Osteocyte (in vitro differentiated cells): ENCODE measurements at regions not wholly inside any gene's neighbourhood (a gene's known extent, or its start where the extent isn't known, plus 50 kb on each side); places are given as distances from the start of the nearest gene placed in this dataset.

Experiments used
- DNase-seq: peaks from one replicate; pipeline ENCODE4 v3.0.0; 2021; ENCODE audit warnings: mixed read lengths; ENCODE audit not compliant: unreplicated experiment; ENCODE audit errors: extremely low spot score
- H3K27ac Mint-ChIP-seq: one replicate; pipeline ENCODE4 v1.8.0; 2021; ENCODE audit warnings: mild to moderate bottlenecking, mixed read lengths; ENCODE audit not compliant: unreplicated experiment
- H3K27me3 Mint-ChIP-seq: one replicate; pipeline ENCODE4 v1.8.0; 2021; ENCODE audit warnings: mixed read lengths; ENCODE audit not compliant: unreplicated experiment
- H3K36me3 Mint-ChIP-seq: one replicate; pipeline ENCODE4 v1.8.0; 2021; ENCODE audit warnings: mixed read lengths; ENCODE audit not compliant: unreplicated experiment
- H3K4me1 Mint-ChIP-seq: one replicate; pipeline ENCODE4 v1.8.0; 2021; ENCODE audit warnings: mixed read lengths; ENCODE audit not compliant: unreplicated experiment
- H3K4me3 Mint-ChIP-seq: one replicate; pipeline ENCODE4 v1.8.0; 2021; ENCODE audit warnings: mild to moderate bottlenecking, moderate library complexity, mixed read lengths; ENCODE audit not compliant: unreplicated experiment
- H3K9me3 Mint-ChIP-seq: one replicate; pipeline ENCODE4 v1.8.0; 2021; ENCODE audit warnings: mixed read lengths; ENCODE audit not compliant: unreplicated experiment
- TF ChIP-seq, protein P1 (sequence below): fragments of 200-600 bp; sonication (generic); IDR thresholded peaks from 2 replicates; pipeline ENCODE4 v1.5.0; 2021; ENCODE audit warnings: antibody characterized with exemption, mild to moderate bottlenecking, moderate library complexity

DNA sequence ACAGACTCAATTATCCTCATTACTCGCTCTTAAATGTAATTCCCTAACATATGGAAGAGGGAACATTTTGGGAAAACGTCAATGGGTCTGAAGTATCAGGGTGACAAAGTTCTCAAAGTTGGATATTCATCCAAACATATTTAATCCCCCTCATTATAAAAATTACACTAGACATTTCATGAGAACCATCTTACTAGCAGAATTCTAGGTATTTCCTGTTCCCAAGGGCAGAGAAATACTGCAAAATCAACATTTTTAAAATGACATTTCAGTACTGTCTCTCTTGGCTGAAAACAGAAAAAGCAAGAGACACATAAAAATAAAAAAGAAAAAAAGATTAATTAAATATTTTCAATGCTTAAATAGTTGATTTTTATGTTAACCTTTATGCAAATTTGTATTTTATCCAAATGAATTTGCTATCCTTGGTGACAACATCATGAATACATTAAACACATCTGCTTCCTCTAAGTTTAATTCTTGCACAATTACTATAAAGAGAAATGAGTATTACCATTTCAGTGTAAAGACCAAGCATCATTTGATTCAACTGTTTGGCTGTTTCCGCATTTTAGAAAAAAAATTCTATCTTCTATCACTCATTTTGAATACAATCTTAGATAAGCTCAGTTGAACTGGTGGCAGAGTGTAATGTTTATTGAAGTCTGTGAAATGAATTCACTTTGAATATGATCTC, 114.8 kb upstream of the COL8A1 start:
- H3K4me3 Mint-ChIP-seq = peak overlapping the region; percentile 66
- TF ChIP-seq, protein P1, sequence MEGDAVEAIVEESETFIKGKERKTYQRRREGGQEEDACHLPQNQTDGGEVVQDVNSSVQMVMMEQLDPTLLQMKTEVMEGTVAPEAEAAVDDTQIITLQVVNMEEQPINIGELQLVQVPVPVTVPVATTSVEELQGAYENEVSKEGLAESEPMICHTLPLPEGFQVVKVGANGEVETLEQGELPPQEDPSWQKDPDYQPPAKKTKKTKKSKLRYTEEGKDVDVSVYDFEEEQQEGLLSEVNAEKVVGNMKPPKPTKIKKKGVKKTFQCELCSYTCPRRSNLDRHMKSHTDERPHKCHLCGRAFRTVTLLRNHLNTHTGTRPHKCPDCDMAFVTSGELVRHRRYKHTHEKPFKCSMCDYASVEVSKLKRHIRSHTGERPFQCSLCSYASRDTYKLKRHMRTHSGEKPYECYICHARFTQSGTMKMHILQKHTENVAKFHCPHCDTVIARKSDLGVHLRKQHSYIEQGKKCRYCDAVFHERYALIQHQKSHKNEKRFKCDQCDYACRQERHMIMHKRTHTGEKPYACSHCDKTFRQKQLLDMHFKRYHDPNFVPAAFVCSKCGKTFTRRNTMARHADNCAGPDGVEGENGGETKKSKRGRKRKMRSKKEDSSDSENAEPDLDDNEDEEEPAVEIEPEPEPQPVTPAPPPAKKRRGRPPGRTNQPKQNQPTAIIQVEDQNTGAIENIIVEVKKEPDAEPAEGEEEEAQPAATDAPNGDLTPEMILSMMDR = no peak
- peak overlapping the region; percentile 92 for H3K27ac Mint-ChIP-seq
- H3K4me1 Mint-ChIP-seq = peaks cover 94% of the 10 kb centered on the region
- no peaks in the 10 kb centered on the region for H3K27me3 Mint-ChIP-seq
- no peak for DNase-seq
- H3K36me3 Mint-ChIP-seq = peaks cover 21% of the 10 kb centered on the region
- peaks cover 15% of the 10 kb centered on the region for H3K9me3 Mint-ChIP-seq

DNA sequence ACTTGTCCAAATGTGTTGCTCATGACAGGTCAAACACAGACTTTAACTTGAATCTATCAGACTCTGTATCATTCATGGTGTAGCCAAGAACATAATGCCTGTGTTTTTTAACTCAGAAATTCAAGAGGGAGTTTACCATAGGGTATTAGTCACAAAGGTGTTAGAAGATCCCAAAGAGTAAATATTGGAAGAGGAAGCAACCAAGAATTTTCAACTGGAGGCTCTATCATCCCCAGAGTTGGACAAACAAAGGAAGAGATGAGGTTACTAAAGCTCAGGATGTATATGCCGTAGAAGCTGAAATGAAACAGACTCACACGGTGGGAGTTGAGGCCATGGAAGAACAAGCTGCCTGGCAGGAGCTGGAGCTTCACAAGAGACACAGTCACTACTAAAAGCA, 116.2 kb upstream of the COL8A1 start:
- H3K4me1 Mint-ChIP-seq = peaks cover 83% of the 10 kb centered on the region
- peaks cover 21% of the 10 kb centered on the region for H3K36me3 Mint-ChIP-seq
- TF ChIP-seq, protein P1 = no peak
- peak overlapping the region; percentile 53 for H3K4me3 Mint-ChIP-seq
- H3K9me3 Mint-ChIP-seq = peaks cover 15% of the 10 kb centered on the region
- DNase-seq = no peak
- H3K27ac Mint-ChIP-seq = peak overlapping the region; percentile 92
- no peaks in the 10 kb centered on the region for H3K27me3 Mint-ChIP-seq

DNA sequence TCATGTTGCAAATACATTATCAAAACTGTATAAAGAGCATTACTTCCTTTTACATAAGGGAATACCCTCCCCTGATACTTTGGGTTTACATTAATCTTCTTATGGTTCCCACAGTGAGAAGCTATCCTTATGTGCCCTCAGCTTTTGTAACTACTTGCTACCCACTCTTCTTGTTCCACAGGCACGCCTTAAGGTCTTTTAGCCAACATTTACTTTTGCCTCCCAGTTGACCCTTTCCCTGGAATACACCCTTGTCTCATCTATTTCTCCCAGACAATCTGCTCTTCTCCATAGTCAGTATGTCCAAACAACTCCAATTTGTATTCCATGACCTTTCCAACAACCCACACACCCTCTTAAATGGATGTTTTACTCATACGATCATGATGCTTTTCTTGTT, 116.8 kb upstream of the COL8A1 start:
- TF ChIP-seq, protein P1 = no peak
- peak overlapping the region; percentile 24 for H3K4me3 Mint-ChIP-seq
- H3K27me3 Mint-ChIP-seq = no peaks in the 10 kb centered on the region
- H3K9me3 Mint-ChIP-seq = peaks cover 15% of the 10 kb centered on the region
- peaks cover 22% of the 10 kb centered on the region for H3K36me3 Mint-ChIP-seq
- no peak for DNase-seq
- peak overlapping the region; percentile 92 for H3K27ac Mint-ChIP-seq
- peaks cover 77% of the 10 kb centered on the region for H3K4me1 Mint-ChIP-seq

DNA sequence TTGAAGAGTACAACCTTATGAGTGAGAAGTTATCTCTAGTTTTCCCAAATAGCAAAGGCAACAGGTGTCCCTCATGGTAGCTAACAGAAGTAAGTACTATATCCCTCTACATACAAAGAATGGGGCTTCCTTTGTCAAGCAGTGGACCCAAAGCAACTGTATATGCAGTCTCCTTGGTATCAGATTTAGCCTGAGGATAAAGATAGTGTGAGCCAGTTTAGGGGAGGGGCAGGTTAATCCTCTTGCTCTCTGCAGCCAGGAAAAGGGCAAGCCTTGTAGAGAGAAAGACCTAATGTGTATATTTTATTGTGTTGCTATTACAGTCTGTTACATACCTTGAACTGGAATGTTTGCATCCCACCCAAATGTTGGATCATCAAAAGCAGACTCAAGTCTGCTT, 117.9 kb upstream of the COL8A1 start:
- Mint-ChIP-seq H3K4me1 (peaks cover 67% of the 10 kb centered on the region), H3K9me3 (peaks cover 11% of the 10 kb centered on the region), H3K36me3 (peaks cover 23% of the 10 kb centered on the region), H3K27me3 (no peaks in the 10 kb centered on the region), H3K27ac (peak overlapping the region; percentile 39), H3K4me3 (no peak overlapping the region)
- TF ChIP-seq, protein P1 = no peak
- DNase-seq = no peak

DNA sequence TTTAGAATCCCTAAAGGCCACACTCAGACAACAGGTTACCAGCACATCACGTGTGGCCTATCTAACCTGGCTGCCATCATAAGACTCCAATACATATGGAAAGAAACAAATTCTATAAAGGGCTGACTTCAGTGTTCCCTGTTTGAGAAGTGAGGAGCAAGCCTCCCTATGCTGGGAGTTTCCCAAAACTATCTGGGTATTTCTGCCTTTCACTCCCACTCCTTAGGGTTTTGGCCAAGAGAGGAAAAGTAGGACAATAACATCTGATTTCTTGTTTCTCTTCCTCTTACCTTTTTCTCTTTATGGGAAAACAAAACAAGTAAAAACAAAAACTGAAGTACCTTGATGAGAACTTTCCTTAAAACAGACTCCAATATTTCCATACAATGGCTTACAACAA, 121.5 kb upstream of the COL8A1 start:
- DNase-seq = no peak
- Mint-ChIP-seq H3K36me3 (peaks cover 30% of the 10 kb centered on the region), H3K4me1 (peaks cover 48% of the 10 kb centered on the region), H3K27me3 (no peaks in the 10 kb centered on the region), H3K27ac (no peak overlapping the region), H3K4me3 (no peak overlapping the region), H3K9me3 (peaks cover 11% of the 10 kb centered on the region)
- TF ChIP-seq, protein P1 = no peak
